IMR-90 (cell line): ENCODE measurements at regions not wholly inside any gene's neighbourhood (a gene's known extent, or its start where the extent isn't known, plus 50 kb on each side); places are given as distances from the start of the nearest gene placed in this dataset.

Experiments used
- ATAC-seq: fragments of 200-7000 bp; cut with Tn5 transposase; 2 replicates; pipeline ENCODE4 v1.9.1; 2020; ENCODE audit warnings: low read depth, mild to moderate bottlenecking, moderate library complexity
- BruUV-seq: library from RNA; stranded (reverse); fragments of 400-500 nt; replicated peaks from 2 replicates; lab custom pipeline; 2021; lab: Mats Ljungman, UMichigan
- CTCF ChIA-PET: fragments of 300-600 bp; formaldehyde crosslinking; extraction: SDS; loops from one replicate; lab custom pipeline; 2021; ENCODE audit warnings: antibody characterized with exemption; lab: Yijun Ruan, JAX
- POLR2A ChIA-PET: fragments of 300-600 bp; sonication (Branson Sonifier 250); formaldehyde crosslinking; loops from one replicate; lab custom pipeline; 2022; ENCODE audit warnings: antibody characterized with exemption; ENCODE audit not compliant: unreplicated experiment; lab: Charles Lee
- DNase-seq: peaks from one replicate; pipeline ENCODE4 v3.0.0; 2013
- H2AFZ ChIP-seq: replicated peaks from 2 replicates; pipeline ENCODE3; 2013; ENCODE audit warnings: low read length, mild to moderate bottlenecking; ENCODE audit not compliant: poor library complexity
- H2AK5ac ChIP-seq: 2 replicates; pipeline ENCODE4 v1.6.1; 2013; ENCODE audit warnings: low read depth, low read length, inconsistent platforms
- H2AK9ac ChIP-seq: replicated peaks from 2 replicates; pipeline ENCODE3; 2013; ENCODE audit warnings: mild to moderate bottlenecking, low read depth, low read length, moderate library complexity; ENCODE audit not compliant: poor library complexity
- H2BK120ac ChIP-seq: 2 replicates; pipeline ENCODE4 v1.6.1; 2013; ENCODE audit warnings: low read depth, low read length, inconsistent platforms
- H2BK15ac ChIP-seq: 3 replicates; pipeline ENCODE4 v1.6.1; 2013; ENCODE audit warnings: low read depth, low read length, inconsistent platforms
- H2BK20ac ChIP-seq: 2 replicates; pipeline ENCODE4 v1.6.1; 2013; ENCODE audit warnings: low read depth, mild to moderate bottlenecking, inconsistent platforms, low read length, moderate library complexity
- H2BK5ac ChIP-seq: 2 replicates; pipeline ENCODE4 v1.6.1; 2013; ENCODE audit warnings: mild to moderate bottlenecking, low read depth, low read length, inconsistent platforms; ENCODE audit not compliant: poor library complexity, severe bottlenecking
- H3K14ac ChIP-seq: replicated peaks from 2 replicates; pipeline ENCODE4 v1.6.1; 2013; ENCODE audit warnings: low read depth, low read length, inconsistent platforms
- H3K18ac ChIP-seq: 2 replicates; pipeline ENCODE4 v1.6.1; 2013; ENCODE audit warnings: low read depth, low read length, control low read depth
- H3K23ac ChIP-seq: 2 replicates; pipeline ENCODE4 v1.6.1; 2013; ENCODE audit warnings: low read depth, low read length, inconsistent platforms
- H3K27ac ChIP-seq: 2 replicates; pipeline ENCODE4 v1.5.1; 2013; ENCODE audit warnings: mild to moderate bottlenecking, control low read depth, low read length; ENCODE audit not compliant: insufficient read depth
- H3K27me3 ChIP-seq: 2 replicates; pipeline ENCODE4 v1.6.1; 2013; ENCODE audit warnings: low read length; ENCODE audit not compliant: control insufficient read depth, insufficient read depth
- H3K36me3 ChIP-seq: 2 replicates; pipeline ENCODE4 v1.6.1; 2013; ENCODE audit warnings: low read length, mixed read lengths; ENCODE audit not compliant: control insufficient read depth, insufficient read depth
- H3K4ac ChIP-seq: 2 replicates; pipeline ENCODE4 v1.6.1; 2013; ENCODE audit warnings: low read depth, low read length, inconsistent platforms
- H3K4me1 ChIP-seq: 2 replicates; pipeline ENCODE4 v1.6.1; 2013; ENCODE audit warnings: low read length, mixed read lengths; ENCODE audit not compliant: control insufficient read depth, insufficient read depth
- H3K4me2 ChIP-seq: 2 replicates; pipeline ENCODE4 v1.6.1; 2013; ENCODE audit warnings: low read depth, mild to moderate bottlenecking, control low read depth, low read length, moderate library complexity
- H3K4me3 ChIP-seq: 2 replicates; pipeline ENCODE4 v1.5.1; 2013; ENCODE audit warnings: low read depth, mild to moderate bottlenecking, control low read depth, low read length, moderate library complexity; ENCODE audit not compliant: insufficient read depth
- H3K56ac ChIP-seq: 2 replicates; pipeline ENCODE4 v1.6.1; 2013; ENCODE audit warnings: low read length, inconsistent platforms; ENCODE audit not compliant: insufficient read depth; ENCODE audit errors: extremely low read depth
- H3K79me1 ChIP-seq, 2 experiments: 2 replicates each; pipeline ENCODE4 v1.6.1; 2013; ENCODE audit warnings: low read length in 2 of 2, inconsistent platforms in 1 of 2, low read depth in 1 of 2
- H3K9ac ChIP-seq: 2 replicates; pipeline ENCODE4 v1.6.1; 2013; ENCODE audit warnings: low read depth, low read length, control low read depth
- H3K9me1 ChIP-seq: 2 replicates; pipeline ENCODE4 v1.6.1; 2013; ENCODE audit warnings: low read length, inconsistent platforms; ENCODE audit not compliant: insufficient read depth
- H3K9me3 ChIP-seq: 2 replicates; pipeline ENCODE4 v1.6.1; 2013; ENCODE audit warnings: low read length; ENCODE audit not compliant: control insufficient read depth, insufficient read depth
- H4K20me1 ChIP-seq: 2 replicates; pipeline ENCODE4 v1.6.1; 2013; ENCODE audit warnings: low read length, inconsistent platforms; ENCODE audit not compliant: insufficient read depth
- H4K5ac ChIP-seq: 2 replicates; pipeline ENCODE4 v1.6.1; 2013; ENCODE audit warnings: mild to moderate bottlenecking, low read depth, low read length, control low read depth
- H4K8ac ChIP-seq, 2 experiments: 2 replicates each; pipeline ENCODE4 v1.6.1; 2013; ENCODE audit warnings: low read depth in 2 of 2, low read length in 2 of 2, control low read depth in 1 of 2, inconsistent platforms in 1 of 2
- H4K91ac ChIP-seq: 2 replicates; pipeline ENCODE4 v1.6.1; 2013; ENCODE audit warnings: low read depth, low read length, inconsistent platforms; ENCODE audit not compliant: insufficient read depth
- CEBPB ChIP-seq: IDR thresholded peaks from 2 replicates; pipeline ENCODE4 v1.6.1; 2012; ENCODE audit warnings: low read depth, low read length, improper control_type of control experiment
- CHD1 ChIP-seq: IDR thresholded peaks from 2 replicates; pipeline ENCODE4 v1.6.1; 2012; ENCODE audit warnings: low read depth, low read length, improper control_type of control experiment
- CTCF ChIP-seq: conservative IDR thresholded peaks from 2 replicates; pipeline ENCODE4 v1.5.1; 2012; ENCODE audit warnings: mild to moderate bottlenecking, low read depth, low read length, improper control_type of control experiment
- ELK1 ChIP-seq: fragments of 150-350 bp; IDR thresholded peaks from 2 replicates; pipeline ENCODE4 v1.6.1; 2016; ENCODE audit warnings: low read depth, mild to moderate bottlenecking, low read length, moderate library complexity, borderline replicate concordance
- FOS ChIP-seq: fragments of 150-350 bp; IDR thresholded peaks from 2 replicates; pipeline ENCODE4 v1.6.1; 2016; ENCODE audit warnings: low read depth, low read length
- MAFK ChIP-seq: IDR thresholded peaks from 2 replicates; pipeline ENCODE4 v1.6.1; 2012; ENCODE audit warnings: low read depth, low read length, improper control_type of control experiment
- MAZ ChIP-seq: IDR thresholded peaks from 2 replicates; pipeline ENCODE4 v1.6.1; 2012; ENCODE audit warnings: low read depth, mild to moderate bottlenecking, low read length, improper control_type of control experiment, moderate library complexity, borderline replicate concordance
- MXI1 ChIP-seq: IDR thresholded peaks from 2 replicates; pipeline ENCODE4 v1.6.1; 2012; ENCODE audit warnings: low read depth, mild to moderate bottlenecking, low read length, moderate library complexity, borderline replicate concordance
- NFE2L2 ChIP-seq: fragments of 150-350 bp; IDR thresholded peaks from 2 replicates; pipeline ENCODE4 v1.6.1; 2016; ENCODE audit warnings: low read depth, mild to moderate bottlenecking, low read length
- POLR2A ChIP-seq: IDR thresholded peaks from 2 replicates; pipeline ENCODE4 v1.6.1; 2012; ENCODE audit warnings: mild to moderate bottlenecking, low read depth, low read length
- RCOR1 ChIP-seq: IDR thresholded peaks from 2 replicates; pipeline ENCODE4 v1.6.1; 2012; ENCODE audit warnings: mild to moderate bottlenecking, low read length, improper control_type of control experiment; ENCODE audit not compliant: insufficient replicate concordance
- RFX5 ChIP-seq: IDR thresholded peaks from 2 replicates; pipeline ENCODE4 v1.8.0; 2012; ENCODE audit warnings: low read depth, mild to moderate bottlenecking, low read length, moderate library complexity
- USF2 ChIP-seq: fragments of 150-350 bp; IDR thresholded peaks from 2 replicates; pipeline ENCODE4 v1.6.1; 2017; ENCODE audit warnings: mild to moderate bottlenecking, antibody characterized with exemption, low read length, low read depth
- WGBS, 2 experiments: methylation state at CpG; one replicate each; pipeline versions ENCODE4 v1.1.5 to v1.1.7; 2013; ENCODE audit warnings: missing lambda C conversion rate in 2 of 2; ENCODE audit not compliant: insufficient read length in 1 of 2; ENCODE audit errors: extremely low coverage in 2 of 2; 5-methylcytosine and 5-hydroxymethylcytosine counted together
- dilution Hi-C: fragments of 300-500 bp; cut with HindIII; formaldehyde crosslinking; loops from one replicate; pipeline ENCODE4 v1.14.3; 2018; ENCODE audit warnings: low sequenced_read_pairs; ENCODE audit not compliant: unreplicated experiment
- in situ Hi-C: fragments of 300-500 bp; cut with MboI; formaldehyde crosslinking; loops from 3 replicates; pipeline ENCODE4 v1.14.3; 2019; ENCODE audit warnings: low sequenced_read_pairs, inconsistent platforms, mixed read lengths
- intact Hi-C: fragments of 100-400 bp; cut with micrococcal nuclease; formaldehyde crosslinking; loops from 2 replicates; pipeline ENCODE4 v1.10.0; 2022

GRCh38 chr12:128109636-128110035, 157.3 kb upstream of the TMEM132C start:
- no peak overlapping the region for H2BK20ac ChIP-seq
- TF ChIP-seq CEBPB (no peak), ELK1 (no peak), FOS (no peak), USF2 (no peak), MXI1 (no peak), NFE2L2 (no peak), CTCF (no peak), CHD1 (no peak), MAFK (no peak), POLR2A (no peak), RFX5 (no peak), MAZ (no peak), RCOR1 (no peak)
- BruUV-seq = no TSS peak
- H3K9me1 ChIP-seq = no peaks in the 10 kb centered on the region
- no peak overlapping the region for H3K27ac ChIP-seq
- H2BK15ac ChIP-seq = no peak overlapping the region
- in situ Hi-C loops = no loop called here
- no peak overlapping the region for H3K56ac ChIP-seq
- no peak overlapping the region for H3K23ac ChIP-seq
- no peak overlapping the region for H3K4me3 ChIP-seq
- H4K91ac ChIP-seq = no peak overlapping the region
- POLR2A ChIA-PET = no interaction called here
- no peak overlapping the region for H2AFZ ChIP-seq
- H3K9ac ChIP-seq = no peak overlapping the region
- no peak for ATAC-seq
- H4K5ac ChIP-seq = no peak overlapping the region
- dilution Hi-C loops = no loop called here
- H2BK5ac ChIP-seq = no peak overlapping the region
- H3K4me1 ChIP-seq = no peaks in the 10 kb centered on the region
- no peak overlapping the region for H2AK5ac ChIP-seq
- H3K79me1 ChIP-seq = no peaks in the 10 kb centered on the region
- DNase-seq = no peak
- no peaks in the 10 kb centered on the region for H3K27me3 ChIP-seq
- no peak overlapping the region for H3K4me2 ChIP-seq
- no peaks in the 10 kb centered on the region for H3K36me3 ChIP-seq
- no peak overlapping the region for H2AK9ac ChIP-seq
- no peak overlapping the region for H4K8ac ChIP-seq
- no peaks in the 10 kb centered on the region for H4K20me1 ChIP-seq
- peaks cover 14% of the 10 kb centered on the region; the same call in 1 of the 2 replicates for H3K9me3 ChIP-seq
- H3K14ac ChIP-seq = no peak overlapping the region
- intact Hi-C loops = loop anchor here (5.0 kb wide), 1 partner anchor 78 kb away; no protein-coding TSS in a partner anchor
- H3K4ac ChIP-seq = no peak overlapping the region
- WGBS, 2 experiments = 40% methylated on average over 3 of the region's 12 CpGs; no CpG with 5 or more reads in 1 of the 2 experiments
- no peak overlapping the region for H3K18ac ChIP-seq
- CTCF ChIA-PET = no interaction called here
- no peak overlapping the region for H2BK120ac ChIP-seq
